Gastrocnemius medialis (tissue), 4 donors: ENCODE measurements at regions not wholly inside any gene's neighbourhood (a gene's known extent, or its start where the extent isn't known, plus 50 kb on each side); places are given as distances from the start of the nearest gene placed in this dataset.

Experiments
- CTCF ChIP-seq, 5 experiments: fragments of 450-650 bp in 3 of 5; fragments of 200-600 bp in 2 of 5; sonication (generic) in 2 of 5; IDR thresholded peaks in 4 of 5; conservative IDR thresholded peaks in 1 of 5; 1 replicate in 4 of 5; 2 replicates in 1 of 5; pipeline ENCODE4 v1.5.1; 2016 to 2019; ENCODE audit warnings: antibody characterized with exemption in 5 of 5, mild to moderate bottlenecking in 3 of 5, moderate library complexity in 3 of 5
- POLR2A ChIP-seq, 2 donors: fragments of 450-650 bp; IDR thresholded peaks; one replicate each; pipeline ENCODE4 v1.6.1; 2017; ENCODE audit warnings: antibody characterized with exemption in 2 of 2, mild to moderate bottlenecking in 2 of 2, moderate library complexity in 2 of 2

- no peak for TF ChIP-seq CTCF (IDR thresholded peaks at IDR 0.05 in 4 of 5, conservative IDR thresholded peaks at IDR 0.05 in 1 of 5)
- no peak for TF ChIP-seq POLR2A (IDR thresholded peaks at IDR 0.05)
These were observed 217.4 kb upstream of the KCNK2 start for GRCh38 chr1:214864896-214865688.
